ENCODE measurements at regions not wholly inside any gene's neighbourhood (a gene's known extent, or its start where the extent isn't known, plus 50 kb on each side); places are given as distances from the start of the nearest gene placed in this dataset.

DNA sequence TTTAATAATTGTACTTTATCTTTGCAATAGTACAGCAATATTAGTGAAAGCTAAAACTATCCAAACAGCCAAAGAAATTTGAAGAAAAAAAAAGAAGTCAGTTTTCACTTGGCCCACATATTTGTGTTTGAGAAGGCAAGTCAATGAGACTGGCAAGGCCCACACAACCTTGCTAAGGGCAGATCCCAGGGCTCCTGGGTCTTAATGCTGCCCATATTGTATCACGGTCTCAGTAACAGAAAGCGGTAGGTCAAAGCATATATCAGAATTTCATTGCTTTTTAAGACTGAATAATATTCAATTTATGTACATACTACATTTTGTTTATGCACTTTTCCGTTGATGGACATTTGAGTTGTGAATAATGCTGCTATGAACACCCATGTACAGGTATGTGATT lies 262.0 kb upstream of the TOPAZ1 start:
- Histone ChIP-seq H3K27me3 (ENCODE audit: insufficient read depth, poor library complexity, severe bottlenecking) (peaks cover 6% of the 10 kb centered on the region), H3K27ac (replicated peaks) (no peak overlapping the region), H3K4me3 (replicated peaks; ENCODE audit: insufficient read depth, low read length) (no peak overlapping the region)
- TF ChIP-seq SPI1 (IDR thresholded peaks at IDR 0.05; ENCODE audit: borderline replicate concordance, low read depth) (no peak), POLR2AphosphoS5 (IDR thresholded peaks at IDR 0.05; ENCODE audit: low read depth) (no peak), GABPA (IDR thresholded peaks at IDR 0.05; ENCODE audit: low read depth) (no peak)
- TF ChIP-seq, protein P1, sequence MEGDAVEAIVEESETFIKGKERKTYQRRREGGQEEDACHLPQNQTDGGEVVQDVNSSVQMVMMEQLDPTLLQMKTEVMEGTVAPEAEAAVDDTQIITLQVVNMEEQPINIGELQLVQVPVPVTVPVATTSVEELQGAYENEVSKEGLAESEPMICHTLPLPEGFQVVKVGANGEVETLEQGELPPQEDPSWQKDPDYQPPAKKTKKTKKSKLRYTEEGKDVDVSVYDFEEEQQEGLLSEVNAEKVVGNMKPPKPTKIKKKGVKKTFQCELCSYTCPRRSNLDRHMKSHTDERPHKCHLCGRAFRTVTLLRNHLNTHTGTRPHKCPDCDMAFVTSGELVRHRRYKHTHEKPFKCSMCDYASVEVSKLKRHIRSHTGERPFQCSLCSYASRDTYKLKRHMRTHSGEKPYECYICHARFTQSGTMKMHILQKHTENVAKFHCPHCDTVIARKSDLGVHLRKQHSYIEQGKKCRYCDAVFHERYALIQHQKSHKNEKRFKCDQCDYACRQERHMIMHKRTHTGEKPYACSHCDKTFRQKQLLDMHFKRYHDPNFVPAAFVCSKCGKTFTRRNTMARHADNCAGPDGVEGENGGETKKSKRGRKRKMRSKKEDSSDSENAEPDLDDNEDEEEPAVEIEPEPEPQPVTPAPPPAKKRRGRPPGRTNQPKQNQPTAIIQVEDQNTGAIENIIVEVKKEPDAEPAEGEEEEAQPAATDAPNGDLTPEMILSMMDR (IDR thresholded peaks at IDR 0.05; ENCODE audit: insufficient read depth, low read length), result no peak
- TF ChIP-seq, protein P2, sequence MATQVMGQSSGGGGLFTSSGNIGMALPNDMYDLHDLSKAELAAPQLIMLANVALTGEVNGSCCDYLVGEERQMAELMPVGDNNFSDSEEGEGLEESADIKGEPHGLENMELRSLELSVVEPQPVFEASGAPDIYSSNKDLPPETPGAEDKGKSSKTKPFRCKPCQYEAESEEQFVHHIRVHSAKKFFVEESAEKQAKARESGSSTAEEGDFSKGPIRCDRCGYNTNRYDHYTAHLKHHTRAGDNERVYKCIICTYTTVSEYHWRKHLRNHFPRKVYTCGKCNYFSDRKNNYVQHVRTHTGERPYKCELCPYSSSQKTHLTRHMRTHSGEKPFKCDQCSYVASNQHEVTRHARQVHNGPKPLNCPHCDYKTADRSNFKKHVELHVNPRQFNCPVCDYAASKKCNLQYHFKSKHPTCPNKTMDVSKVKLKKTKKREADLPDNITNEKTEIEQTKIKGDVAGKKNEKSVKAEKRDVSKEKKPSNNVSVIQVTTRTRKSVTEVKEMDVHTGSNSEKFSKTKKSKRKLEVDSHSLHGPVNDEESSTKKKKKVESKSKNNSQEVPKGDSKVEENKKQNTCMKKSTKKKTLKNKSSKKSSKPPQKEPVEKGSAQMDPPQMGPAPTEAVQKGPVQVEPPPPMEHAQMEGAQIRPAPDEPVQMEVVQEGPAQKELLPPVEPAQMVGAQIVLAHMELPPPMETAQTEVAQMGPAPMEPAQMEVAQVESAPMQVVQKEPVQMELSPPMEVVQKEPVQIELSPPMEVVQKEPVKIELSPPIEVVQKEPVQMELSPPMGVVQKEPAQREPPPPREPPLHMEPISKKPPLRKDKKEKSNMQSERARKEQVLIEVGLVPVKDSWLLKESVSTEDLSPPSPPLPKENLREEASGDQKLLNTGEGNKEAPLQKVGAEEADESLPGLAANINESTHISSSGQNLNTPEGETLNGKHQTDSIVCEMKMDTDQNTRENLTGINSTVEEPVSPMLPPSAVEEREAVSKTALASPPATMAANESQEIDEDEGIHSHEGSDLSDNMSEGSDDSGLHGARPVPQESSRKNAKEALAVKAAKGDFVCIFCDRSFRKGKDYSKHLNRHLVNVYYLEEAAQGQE (IDR thresholded peaks at IDR 0.05; ENCODE audit: insufficient replicate concordance, low read depth), result no peak
- no peak for DNase-seq (ENCODE audit: low read depth in 1 of 2, low spot score in 1 of 2)

DNA sequence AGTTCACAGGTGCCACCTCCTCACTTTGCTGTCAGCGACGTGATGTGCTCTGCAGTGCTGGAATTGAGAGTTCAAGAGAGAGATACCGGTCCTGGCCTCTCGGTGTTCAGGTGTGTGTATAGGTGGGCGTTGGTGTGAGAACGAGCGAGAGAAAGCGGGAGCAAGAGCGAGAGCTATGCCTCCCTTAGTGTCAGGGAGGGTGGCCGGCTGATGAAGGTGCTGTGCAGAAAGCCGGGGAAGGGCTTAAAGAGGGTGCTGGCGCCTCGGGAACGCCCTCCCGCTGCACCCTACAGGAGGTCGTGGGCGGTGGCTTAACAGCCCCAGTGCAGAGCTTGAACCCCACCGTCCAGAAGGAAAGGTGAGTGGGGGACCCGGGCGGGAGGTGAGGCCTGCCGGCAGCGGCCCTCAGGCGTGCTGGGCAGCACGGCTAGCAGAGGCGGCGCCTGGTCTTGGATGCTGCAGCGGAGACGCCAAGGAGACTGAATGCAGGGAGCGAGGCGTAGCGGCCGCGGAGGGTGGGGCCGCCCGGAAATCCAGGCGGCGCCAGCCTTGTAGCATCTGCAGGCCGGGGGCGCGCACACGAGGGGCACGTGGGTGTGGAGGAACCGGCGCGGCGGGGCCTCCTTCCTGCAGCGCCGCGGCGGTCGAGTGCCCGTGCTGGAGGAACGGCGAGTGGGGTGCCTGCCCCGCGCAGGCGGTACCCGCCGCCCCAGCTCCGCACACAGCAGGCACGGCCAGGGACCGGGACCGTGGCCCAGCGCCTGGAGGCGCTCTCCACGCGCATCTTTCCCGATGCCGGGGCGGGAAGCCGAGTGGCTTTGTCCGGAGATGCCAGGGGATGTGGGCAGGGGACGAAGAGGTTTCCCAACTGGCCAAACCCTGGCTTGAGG lies 246.8 kb upstream of the TOPAZ1 start:
- peaks cover 72% of the 10 kb centered on the region for H3K27me3 ChIP-seq (ENCODE audit: insufficient read depth, poor library complexity, severe bottlenecking)
- no peak overlapping the region for H3K27ac ChIP-seq (replicated peaks)
- peak overlapping the region; percentile 18 for H3K4me3 ChIP-seq (replicated peaks; ENCODE audit: insufficient read depth, low read length)
- no peak for DNase-seq (ENCODE audit: low read depth in 1 of 2, low spot score in 1 of 2)
- TF ChIP-seq, protein P1 (IDR thresholded peaks at IDR 0.05; ENCODE audit: insufficient read depth, low read length), result no peak
- TF ChIP-seq SPI1 (IDR thresholded peaks at IDR 0.05; ENCODE audit: borderline replicate concordance, low read depth) (no peak), GABPA (IDR thresholded peaks at IDR 0.05; ENCODE audit: low read depth) (no peak), POLR2AphosphoS5 (IDR thresholded peaks at IDR 0.05; ENCODE audit: low read depth) (no peak)
- TF ChIP-seq, protein P2 (IDR thresholded peaks at IDR 0.05; ENCODE audit: insufficient replicate concordance, low read depth), result no peak

DNA sequence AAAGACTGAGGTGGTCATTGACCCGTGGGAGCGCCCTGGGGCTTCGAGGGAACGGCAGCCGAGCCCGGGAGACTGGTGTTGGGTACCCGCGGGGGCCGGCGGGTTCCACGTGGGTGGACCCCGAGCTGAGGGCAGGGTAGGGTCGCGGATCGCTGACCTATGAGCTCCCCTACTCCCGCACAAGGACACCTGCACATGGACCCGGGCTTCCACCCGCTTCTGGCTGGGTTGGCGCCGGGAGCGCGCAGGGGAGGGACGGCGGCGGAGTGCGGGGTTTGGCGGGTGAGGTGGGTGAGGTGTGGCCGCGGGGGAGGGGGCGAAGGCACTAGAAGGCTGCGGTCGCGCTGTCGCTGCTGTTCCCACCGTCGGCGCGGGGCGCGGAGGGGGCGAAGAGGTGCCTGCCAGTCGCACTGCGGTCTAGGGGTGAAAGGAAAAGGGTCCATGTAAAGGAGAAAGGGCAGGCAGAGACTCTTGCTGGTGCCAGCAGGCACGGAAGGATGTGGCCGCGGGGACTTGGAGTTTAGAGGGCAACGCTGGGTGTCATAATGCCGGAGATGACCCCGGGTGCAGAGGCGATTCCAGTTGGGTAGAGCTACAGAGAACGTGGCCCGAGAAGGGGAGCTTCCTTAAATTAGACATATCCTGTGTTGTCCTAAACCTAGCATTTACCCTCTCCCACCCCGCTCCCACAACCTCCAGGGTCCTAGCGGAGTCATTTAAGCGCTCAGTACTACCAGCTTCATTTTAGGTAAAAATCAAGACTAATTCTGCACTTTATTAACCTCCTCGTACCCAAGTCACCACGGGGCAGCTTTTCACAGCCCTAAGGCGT lies 245.9 kb upstream of the TOPAZ1 start:
- DNase-seq (ENCODE audit: low read depth in 1 of 2, low spot score in 1 of 2), result no peak
- TF ChIP-seq, protein P1 (IDR thresholded peaks at IDR 0.05; ENCODE audit: insufficient read depth, low read length), result no peak
- TF ChIP-seq GABPA (IDR thresholded peaks at IDR 0.05; ENCODE audit: low read depth) (no peak), POLR2AphosphoS5 (IDR thresholded peaks at IDR 0.05; ENCODE audit: low read depth) (no peak), SPI1 (IDR thresholded peaks at IDR 0.05; ENCODE audit: borderline replicate concordance, low read depth) (no peak)
- TF ChIP-seq, protein P2 (IDR thresholded peaks at IDR 0.05; ENCODE audit: insufficient replicate concordance, low read depth), result no peak
- peak overlapping the region; percentile 1; the same call in 1 of the 2 replicates for H3K4me3 ChIP-seq (replicated peaks; ENCODE audit: insufficient read depth, low read length)
- H3K27ac ChIP-seq (replicated peaks), result no peak overlapping the region
- peaks cover 75% of the 10 kb centered on the region for H3K27me3 ChIP-seq (ENCODE audit: insufficient read depth, poor library complexity, severe bottlenecking)

Data from HL-60 (cell line).